DOHH2 (cell line): ENCODE measurements at regions not wholly inside any gene's neighbourhood (a gene's known extent, or its start where the extent isn't known, plus 50 kb on each side); places are given as distances from the start of the nearest gene placed in this dataset.

ENCODE experiments used
- H3F3A ChIP-seq: fragments of 200-600 bp; sonication (generic), shearing (Covaris generic); 2 replicates; pipeline ENCODE4 v1.6.0; 2016; ENCODE audit warnings: antibody characterized with exemption, mild to moderate bottlenecking; ENCODE audit not compliant: control insufficient read depth, insufficient read depth
- H3K27ac ChIP-seq: fragments of 200-600 bp; sonication (generic); 2 replicates; pipeline ENCODE4 v1.5.1; 2014; ENCODE audit warnings: low read depth, mild to moderate bottlenecking, low read length, moderate library complexity
- H3K27me3 ChIP-seq: fragments of 200-600 bp; sonication (generic); 2 replicates; pipeline ENCODE4 v1.6.1; 2014; ENCODE audit warnings: mild to moderate bottlenecking, low read length, mixed read lengths; ENCODE audit not compliant: control insufficient read depth
- H3K36me3 ChIP-seq: fragments of 200-600 bp; sonication (generic); 2 replicates; pipeline ENCODE4 v1.6.1; 2014; ENCODE audit warnings: mild to moderate bottlenecking, low read length, moderate library complexity, mixed read lengths; ENCODE audit not compliant: control insufficient read depth
- H3K4me1 ChIP-seq: fragments of 200-600 bp; sonication (generic); 2 replicates; pipeline ENCODE4 v1.6.1; 2014; ENCODE audit warnings: mild to moderate bottlenecking, low read length, mixed read lengths; ENCODE audit not compliant: control insufficient read depth
- H3K4me2 ChIP-seq: fragments of 200-600 bp; sonication (generic); 2 replicates; pipeline ENCODE4 v1.6.0; 2014; ENCODE audit warnings: mild to moderate bottlenecking, low read length, moderate library complexity
- H3K4me3 ChIP-seq: fragments of 200-600 bp; sonication (generic); 2 replicates; pipeline ENCODE4 v1.5.1; 2014; ENCODE audit warnings: mild to moderate bottlenecking, low read length, mixed read lengths
- H3K79me2 ChIP-seq: fragments of 200-600 bp; sonication (generic); 2 replicates; pipeline ENCODE4 v1.6.1; 2014; ENCODE audit warnings: mild to moderate bottlenecking, low read length, mixed read lengths; ENCODE audit not compliant: control insufficient read depth
- H3K9me2 ChIP-seq: fragments of 200-600 bp; sonication (generic); replicated peaks from 2 replicates; pipeline ENCODE4 v1.6.1; 2014; ENCODE audit warnings: mild to moderate bottlenecking, low read length, mixed read lengths; ENCODE audit not compliant: control insufficient read depth
- H3K9me3 ChIP-seq: fragments of 200-600 bp; sonication (generic); 2 replicates; pipeline ENCODE4 v1.6.1; 2014; ENCODE audit warnings: antibody characterized with exemption, low read length, mixed read lengths; ENCODE audit not compliant: control insufficient read depth, insufficient read depth
- H4K20me1 ChIP-seq: fragments of 200-600 bp; sonication (generic); 2 replicates; pipeline ENCODE4 v1.6.0; 2014; ENCODE audit warnings: low read depth, mild to moderate bottlenecking, antibody characterized with exemption, low read length, moderate library complexity; ENCODE audit not compliant: control insufficient read depth, insufficient read depth
- EZH2phosphoT487 ChIP-seq: fragments of 200-600 bp; sonication (generic); IDR thresholded peaks from 2 replicates; pipeline ENCODE4 v1.6.1; 2017; ENCODE audit warnings: borderline replicate concordance, mild to moderate bottlenecking, antibody characterized with exemption, low read length, moderate library complexity, mixed read lengths
- TF ChIP-seq, protein P1 (sequence below): fragments of 200-600 bp; sonication (generic); IDR thresholded peaks from one replicate; pipeline ENCODE4 v1.5.1; 2014; ENCODE audit warnings: antibody characterized with exemption, mild to moderate bottlenecking, low read depth, low read length; ENCODE audit not compliant: poor library complexity, severe bottlenecking

DNA sequence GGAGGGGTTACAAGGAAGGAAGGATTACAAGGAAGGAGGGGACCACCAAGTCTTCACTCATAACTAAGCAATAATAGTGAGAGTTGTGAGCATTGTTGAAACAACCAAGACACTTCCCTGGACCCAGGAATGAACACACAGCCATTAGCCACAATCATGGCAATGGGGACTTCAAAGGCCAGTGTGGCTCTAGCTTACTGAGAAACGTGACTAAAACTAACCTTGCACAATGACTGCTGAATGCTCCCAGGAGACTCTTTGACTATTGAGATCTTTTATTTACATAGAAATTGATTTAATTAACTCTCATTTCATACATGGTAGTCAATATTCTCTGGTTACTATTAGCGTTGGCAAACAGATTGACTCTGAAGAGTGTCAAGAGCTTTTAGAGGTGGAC lies 263.0 kb upstream of the SOX5 start:
- Histone ChIP-seq H3K4me3 (no peak overlapping the region), H3K79me2 (no peaks in the 10 kb centered on the region)

DNA sequence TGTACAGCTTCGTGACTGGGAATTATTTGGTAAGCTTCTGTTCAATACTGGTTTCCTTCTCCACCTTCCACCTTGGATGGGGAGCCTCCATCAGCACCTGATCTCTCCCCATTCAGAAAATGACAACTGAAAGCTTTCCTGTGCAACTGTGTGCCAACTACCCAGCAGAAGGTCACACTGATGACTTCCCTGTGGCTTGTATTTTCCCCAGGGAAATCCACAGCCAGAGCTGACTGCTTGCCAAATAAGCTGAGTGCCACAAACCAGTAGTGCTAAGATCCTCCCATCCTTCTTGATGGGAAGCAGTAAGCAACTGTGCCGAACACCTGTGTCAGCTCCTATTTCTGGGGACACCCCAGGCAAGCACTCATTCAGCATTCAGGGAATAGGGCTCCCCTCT lies 257.2 kb upstream of the SOX5 start:
- Histone ChIP-seq H3F3A (no peaks in the 10 kb centered on the region), H3K4me1 (no peaks in the 10 kb centered on the region), H3K4me2 (no peak overlapping the region), H4K20me1 (no peaks in the 10 kb centered on the region), H3K36me3 (no peaks in the 10 kb centered on the region), H3K79me2 (no peaks in the 10 kb centered on the region), H3K27ac (no peak overlapping the region), H3K9me2 (no peaks in the 10 kb centered on the region), H3K4me3 (no peak overlapping the region), H3K27me3 (no peaks in the 10 kb centered on the region), H3K9me3 (no peaks in the 10 kb centered on the region)
- TF ChIP-seq, protein P1, sequence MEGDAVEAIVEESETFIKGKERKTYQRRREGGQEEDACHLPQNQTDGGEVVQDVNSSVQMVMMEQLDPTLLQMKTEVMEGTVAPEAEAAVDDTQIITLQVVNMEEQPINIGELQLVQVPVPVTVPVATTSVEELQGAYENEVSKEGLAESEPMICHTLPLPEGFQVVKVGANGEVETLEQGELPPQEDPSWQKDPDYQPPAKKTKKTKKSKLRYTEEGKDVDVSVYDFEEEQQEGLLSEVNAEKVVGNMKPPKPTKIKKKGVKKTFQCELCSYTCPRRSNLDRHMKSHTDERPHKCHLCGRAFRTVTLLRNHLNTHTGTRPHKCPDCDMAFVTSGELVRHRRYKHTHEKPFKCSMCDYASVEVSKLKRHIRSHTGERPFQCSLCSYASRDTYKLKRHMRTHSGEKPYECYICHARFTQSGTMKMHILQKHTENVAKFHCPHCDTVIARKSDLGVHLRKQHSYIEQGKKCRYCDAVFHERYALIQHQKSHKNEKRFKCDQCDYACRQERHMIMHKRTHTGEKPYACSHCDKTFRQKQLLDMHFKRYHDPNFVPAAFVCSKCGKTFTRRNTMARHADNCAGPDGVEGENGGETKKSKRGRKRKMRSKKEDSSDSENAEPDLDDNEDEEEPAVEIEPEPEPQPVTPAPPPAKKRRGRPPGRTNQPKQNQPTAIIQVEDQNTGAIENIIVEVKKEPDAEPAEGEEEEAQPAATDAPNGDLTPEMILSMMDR, result no peak
- no peak for TF ChIP-seq EZH2phosphoT487

More for the DNA sequence above, 263.0 kb upstream of the SOX5 start:
- no peaks in the 10 kb centered on the region for H3K9me3 ChIP-seq
- H3K27me3 ChIP-seq, result no peaks in the 10 kb centered on the region
- H3K36me3 ChIP-seq, result no peaks in the 10 kb centered on the region
- H3K9me2 ChIP-seq, result no peaks in the 10 kb centered on the region
- no peaks in the 10 kb centered on the region for H3K4me1 ChIP-seq
- H3K4me2 ChIP-seq, result no peak overlapping the region
- no peaks in the 10 kb centered on the region for H3F3A ChIP-seq
- no peaks in the 10 kb centered on the region for H4K20me1 ChIP-seq
- H3K27ac ChIP-seq, result no peak overlapping the region
- no peak for TF ChIP-seq EZH2phosphoT487
- TF ChIP-seq, protein P1, result no peak

DNA sequence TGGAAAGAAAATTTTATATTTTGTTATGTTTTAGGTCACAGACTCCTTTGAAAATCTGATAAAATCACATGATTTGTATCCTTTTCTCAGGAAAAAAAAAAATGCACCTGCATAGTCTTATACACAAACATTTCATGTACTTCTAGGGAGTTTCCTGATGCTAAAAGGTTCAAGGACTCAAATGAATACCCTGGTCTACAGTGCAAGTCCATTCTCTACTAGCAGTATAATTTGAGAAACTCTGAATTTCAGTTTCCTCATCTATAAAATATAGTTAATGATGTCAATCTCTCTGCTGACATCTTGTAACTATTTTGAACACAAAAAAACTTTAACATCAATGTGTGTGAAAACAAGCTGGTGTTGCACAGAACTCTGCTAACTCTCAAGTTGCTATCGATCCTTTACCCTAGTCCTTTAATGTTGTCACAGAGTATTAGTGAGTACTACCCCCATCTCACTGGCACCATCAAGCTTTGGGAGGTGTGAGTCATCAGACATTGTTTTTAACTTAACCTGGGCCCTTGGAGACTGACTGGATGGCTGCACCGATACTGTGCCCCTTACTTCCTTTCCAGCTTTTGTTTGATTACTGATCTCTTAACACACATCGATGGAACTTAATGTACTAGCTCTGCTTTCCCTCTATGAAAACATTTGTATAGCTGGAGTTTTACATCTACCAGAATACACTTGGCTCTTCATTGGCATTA lies 251.9 kb upstream of the SOX5 start:
- H3F3A ChIP-seq, result no peaks in the 10 kb centered on the region
- TF ChIP-seq, protein P1, result no peak
- TF ChIP-seq EZH2phosphoT487, result no peak
- no peak overlapping the region for H3K27ac ChIP-seq
- no peak overlapping the region for H3K4me2 ChIP-seq
- no peaks in the 10 kb centered on the region; the same call in 1 of the 2 replicates for H3K27me3 ChIP-seq
- no peaks in the 10 kb centered on the region for H3K36me3 ChIP-seq
- no peaks in the 10 kb centered on the region for H3K9me2 ChIP-seq
- no peaks in the 10 kb centered on the region for H4K20me1 ChIP-seq
- no peaks in the 10 kb centered on the region for H3K9me3 ChIP-seq
- no peak overlapping the region for H3K4me3 ChIP-seq
- H3K4me1 ChIP-seq, result no peaks in the 10 kb centered on the region
- H3K79me2 ChIP-seq, result no peaks in the 10 kb centered on the region
